SK-N-SH treated with all-trans-retinoic acid at 6 μM for 48 hours (cell line): ENCODE measurements at regions not wholly inside any gene's neighbourhood (a gene's known extent, or its start where the extent isn't known, plus 50 kb on each side); places are given as distances from the start of the nearest gene placed in this dataset.

Source experiments
- ISL1 ChIP-seq: fragments of 250-450 bp; sonication (Bioruptor Pico); IDR thresholded peaks from 2 replicates; pipeline ENCODE4 v2.1.2; 2022; ENCODE audit warnings: mild to moderate bottlenecking, moderate library complexity
- OSR1 ChIP-seq: fragments of 250-450 bp; sonication (Bioruptor Pico); IDR thresholded peaks from 2 replicates; pipeline ENCODE4 v1.8.0; 2022; ENCODE audit warnings: moderate library complexity, mild to moderate bottlenecking, inconsistent platforms
- PPARA ChIP-seq: fragments of 250-450 bp; sonication (Bioruptor Pico); IDR thresholded peaks from 2 replicates; pipeline ENCODE4 v1.5.0; 2020; ENCODE audit warnings: mild to moderate bottlenecking, borderline replicate concordance
- ZFP3 ChIP-seq: fragments of 250-450 bp; sonication (Bioruptor Pico); IDR thresholded peaks from 2 replicates; pipeline ENCODE4 v1.5.0; 2020; ENCODE audit warnings: mild to moderate bottlenecking, moderate library complexity
- ZNF70 ChIP-seq: fragments of 450-650 bp; formaldehyde crosslinking; IDR thresholded peaks from 2 replicates; pipeline ENCODE4 v1.5.0; 2020; ENCODE audit warnings: mild to moderate bottlenecking, moderate library complexity
- TF ChIP-seq, protein P1 (sequence below): fragments of 250-450 bp; sonication (Bioruptor Pico); IDR thresholded peaks from 2 replicates; pipeline ENCODE4 v1.8.0; 2020; ENCODE audit warnings: mild to moderate bottlenecking, moderate library complexity, borderline replicate concordance

DNA sequence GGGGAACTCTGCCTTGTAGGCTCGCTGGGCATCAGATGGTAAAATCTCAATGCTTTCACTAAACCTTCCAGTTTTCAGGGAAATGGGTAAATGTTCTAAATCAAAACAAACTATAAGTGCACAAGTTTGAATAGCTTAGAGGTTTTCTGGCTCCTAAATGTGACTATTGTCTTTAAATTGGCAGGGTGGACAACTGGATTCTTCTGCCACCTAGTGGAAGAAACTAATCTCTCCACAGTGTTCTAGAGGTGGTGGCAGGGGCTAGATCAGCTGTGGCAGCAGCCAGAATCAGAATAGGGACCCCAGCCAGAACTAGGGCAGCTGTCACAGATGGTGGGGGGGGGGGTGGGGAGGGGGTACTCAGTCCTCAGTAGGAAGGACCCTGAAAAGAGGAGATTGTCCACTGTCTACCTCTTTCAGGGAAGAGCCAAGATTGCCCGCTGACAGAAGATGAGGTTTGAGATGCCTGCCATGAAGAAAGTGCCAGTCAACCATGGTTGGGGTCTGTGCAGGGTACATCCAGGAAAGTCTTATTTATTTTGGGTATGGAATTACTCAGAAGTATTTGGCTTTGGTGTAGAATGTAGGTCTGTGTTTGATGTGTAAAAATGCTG, 201.4 kb downstream of the CCNG2 start:
- TF ChIP-seq ZNF70 (CRISPR knock-in tag) (no peak), ISL1 (CRISPR knock-in tag) (no peak), OSR1 (no peak), PPARA (CRISPR knock-in tag) (no peak), ZFP3 (CRISPR knock-in tag) (no peak)
- TF ChIP-seq, protein P1, sequence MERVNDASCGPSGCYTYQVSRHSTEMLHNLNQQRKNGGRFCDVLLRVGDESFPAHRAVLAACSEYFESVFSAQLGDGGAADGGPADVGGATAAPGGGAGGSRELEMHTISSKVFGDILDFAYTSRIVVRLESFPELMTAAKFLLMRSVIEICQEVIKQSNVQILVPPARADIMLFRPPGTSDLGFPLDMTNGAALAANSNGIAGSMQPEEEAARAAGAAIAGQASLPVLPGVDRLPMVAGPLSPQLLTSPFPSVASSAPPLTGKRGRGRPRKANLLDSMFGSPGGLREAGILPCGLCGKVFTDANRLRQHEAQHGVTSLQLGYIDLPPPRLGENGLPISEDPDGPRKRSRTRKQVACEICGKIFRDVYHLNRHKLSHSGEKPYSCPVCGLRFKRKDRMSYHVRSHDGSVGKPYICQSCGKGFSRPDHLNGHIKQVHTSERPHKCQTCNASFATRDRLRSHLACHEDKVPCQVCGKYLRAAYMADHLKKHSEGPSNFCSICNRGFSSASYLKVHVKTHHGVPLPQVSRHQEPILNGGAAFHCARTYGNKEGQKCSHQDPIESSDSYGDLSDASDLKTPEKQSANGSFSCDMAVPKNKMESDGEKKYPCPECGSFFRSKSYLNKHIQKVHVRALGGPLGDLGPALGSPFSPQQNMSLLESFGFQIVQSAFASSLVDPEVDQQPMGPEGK (CRISPR knock-in tag): no peak
